ENCODE measurements at regions not wholly inside any gene's neighbourhood (a gene's known extent, or its start where the extent isn't known, plus 50 kb on each side); places are given as distances from the start of the nearest gene placed in this dataset.

DNA sequence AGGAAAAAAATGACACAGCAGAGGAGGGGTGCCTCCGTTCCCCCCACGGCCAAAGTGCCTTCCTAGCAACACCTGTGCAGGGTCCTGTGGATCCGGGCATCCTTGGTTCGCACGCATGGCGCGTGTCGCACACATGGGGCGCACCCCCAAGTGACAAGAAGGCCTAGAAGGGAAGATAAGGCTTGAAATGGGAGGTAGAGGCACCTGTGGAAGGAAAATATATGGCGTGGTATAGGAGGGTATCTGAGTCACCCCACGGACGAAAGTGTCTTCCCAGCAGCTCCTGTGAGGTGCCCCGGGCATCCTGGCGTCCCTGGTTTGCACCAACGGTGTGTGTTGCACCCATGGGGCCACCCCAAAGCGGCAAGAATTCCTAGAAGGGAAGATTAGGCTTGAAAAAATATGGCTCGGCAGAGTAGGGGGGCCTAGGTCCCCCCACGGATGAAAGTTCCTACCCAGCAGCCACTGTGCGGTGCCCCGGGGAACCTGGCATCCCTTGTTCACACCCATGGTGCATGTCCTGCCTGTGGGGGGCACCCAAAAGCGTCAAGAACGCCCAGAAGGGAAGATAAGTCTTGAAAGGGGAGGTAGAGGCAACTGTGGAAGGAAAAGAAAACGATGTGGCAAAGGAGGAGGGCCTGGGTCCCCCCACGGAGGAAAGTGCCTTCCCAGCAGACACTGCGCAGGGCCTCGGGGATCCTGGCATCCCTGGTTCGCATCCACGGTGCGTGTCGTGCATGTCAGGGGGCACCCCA, 280.0 kb downstream of the ALG10 start:
- Histone ChIP-seq H3K27ac (no peak overlapping the region), H3K4me1 (no peaks in the 10 kb centered on the region), H3K4me3 (no peak overlapping the region), H3K27me3 (peaks cover 0 to 4% of the 10 kb centered on the region in 2 donors), H3K9me3 (peaks cover 0 to 49% (median 4%) of the 10 kb centered on the region in 3 donors), H3K36me3 (no peaks in the 10 kb centered on the region)
- TF ChIP-seq, protein P1, sequence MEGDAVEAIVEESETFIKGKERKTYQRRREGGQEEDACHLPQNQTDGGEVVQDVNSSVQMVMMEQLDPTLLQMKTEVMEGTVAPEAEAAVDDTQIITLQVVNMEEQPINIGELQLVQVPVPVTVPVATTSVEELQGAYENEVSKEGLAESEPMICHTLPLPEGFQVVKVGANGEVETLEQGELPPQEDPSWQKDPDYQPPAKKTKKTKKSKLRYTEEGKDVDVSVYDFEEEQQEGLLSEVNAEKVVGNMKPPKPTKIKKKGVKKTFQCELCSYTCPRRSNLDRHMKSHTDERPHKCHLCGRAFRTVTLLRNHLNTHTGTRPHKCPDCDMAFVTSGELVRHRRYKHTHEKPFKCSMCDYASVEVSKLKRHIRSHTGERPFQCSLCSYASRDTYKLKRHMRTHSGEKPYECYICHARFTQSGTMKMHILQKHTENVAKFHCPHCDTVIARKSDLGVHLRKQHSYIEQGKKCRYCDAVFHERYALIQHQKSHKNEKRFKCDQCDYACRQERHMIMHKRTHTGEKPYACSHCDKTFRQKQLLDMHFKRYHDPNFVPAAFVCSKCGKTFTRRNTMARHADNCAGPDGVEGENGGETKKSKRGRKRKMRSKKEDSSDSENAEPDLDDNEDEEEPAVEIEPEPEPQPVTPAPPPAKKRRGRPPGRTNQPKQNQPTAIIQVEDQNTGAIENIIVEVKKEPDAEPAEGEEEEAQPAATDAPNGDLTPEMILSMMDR (IDR thresholded peaks at IDR 0.05) = no peak
- intact Hi-C loops (cut with DNase I; ENCODE audit: low total_unique reads) = no loop called here
- DNase-seq = peak in 1 of 2 donors; percentile 48

DNA sequence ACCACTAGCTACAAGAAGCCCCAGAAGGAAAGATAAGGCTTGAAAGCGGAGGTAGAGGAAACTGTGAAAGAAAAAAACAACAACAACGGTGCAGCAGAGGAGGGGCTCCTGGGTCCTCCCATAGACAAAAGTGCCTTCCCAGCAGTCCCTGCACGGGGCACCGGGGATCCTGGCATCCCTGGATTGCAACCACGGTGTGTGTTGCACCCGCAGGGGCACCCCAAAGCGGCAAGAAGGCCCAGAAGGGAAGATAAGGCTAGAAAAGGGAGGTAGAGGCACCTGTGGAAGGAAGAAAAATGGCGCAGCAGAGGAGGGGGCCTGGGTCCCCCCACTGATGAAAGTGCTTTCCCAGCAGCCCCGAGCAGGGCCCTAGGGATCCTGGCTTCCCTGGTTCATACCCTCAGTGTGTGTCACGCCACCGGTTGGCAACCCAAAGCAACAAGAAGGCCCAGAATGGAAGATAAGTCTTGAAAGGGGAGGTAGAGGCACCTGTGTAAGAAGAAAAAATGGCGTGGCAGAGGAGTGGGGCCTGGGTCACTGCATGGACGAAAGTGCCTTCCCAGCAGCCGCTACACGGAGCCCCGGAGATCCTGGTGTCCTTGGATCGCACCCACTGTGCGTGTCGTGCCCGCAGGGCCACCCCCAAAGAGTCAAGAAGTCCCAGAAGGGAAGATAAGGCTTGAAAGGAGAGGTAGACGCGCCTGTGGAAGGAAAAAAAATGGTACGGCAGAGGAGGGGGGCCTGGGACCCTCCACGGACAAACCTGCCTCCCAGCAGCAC, 281.0 kb downstream of the ALG10 start:
- no peak overlapping the region for H3K27ac ChIP-seq
- H3K36me3 ChIP-seq = no peaks in the 10 kb centered on the region
- intact Hi-C loops (cut with DNase I; ENCODE audit: low total_unique reads) = no loop called here
- TF ChIP-seq, protein P1 (IDR thresholded peaks at IDR 0.05) = no peak
- H3K9me3 ChIP-seq = peaks cover 0 to 58% (median 4%) of the 10 kb centered on the region in 3 donors
- DNase-seq = no peak
- peaks cover 0 to 4% of the 10 kb centered on the region in 2 donors for H3K27me3 ChIP-seq
- H3K4me1 ChIP-seq = no peaks in the 10 kb centered on the region
- no peak overlapping the region for H3K4me3 ChIP-seq

DNA sequence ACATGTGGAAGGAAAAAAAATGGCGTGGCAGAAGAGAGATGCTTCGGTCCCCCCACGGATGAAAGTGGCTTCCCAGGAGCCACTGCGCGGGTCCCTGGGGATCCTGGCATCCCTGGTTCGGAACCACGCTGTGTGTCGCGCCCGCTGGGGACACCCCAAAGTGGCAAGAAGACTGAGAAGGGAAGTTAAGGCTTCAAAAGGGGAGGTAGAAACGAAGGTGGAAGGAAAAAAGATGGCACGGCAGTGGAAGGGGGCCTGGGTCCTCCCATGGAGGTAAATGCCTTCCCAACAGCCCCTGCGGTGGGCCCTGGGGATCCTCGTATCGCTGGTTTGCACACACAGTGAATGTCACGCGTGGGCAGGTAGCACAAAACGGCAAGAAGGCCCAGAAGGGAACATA, 281.7 kb downstream of the ALG10 start:
- peaks cover 0 to 4% of the 10 kb centered on the region in 2 donors for H3K27me3 ChIP-seq
- DNase-seq = no peak
- H3K9me3 ChIP-seq = peaks cover 0 to 59% (median 4%) of the 10 kb centered on the region in 3 donors
- no peak overlapping the region for H3K4me3 ChIP-seq
- H3K36me3 ChIP-seq = no peaks in the 10 kb centered on the region
- H3K27ac ChIP-seq = no peak overlapping the region
- TF ChIP-seq, protein P1 (IDR thresholded peaks at IDR 0.05) = no peak
- intact Hi-C loops (cut with DNase I; ENCODE audit: low total_unique reads) = no loop called here
- no peaks in the 10 kb centered on the region for H3K4me1 ChIP-seq

DNA sequence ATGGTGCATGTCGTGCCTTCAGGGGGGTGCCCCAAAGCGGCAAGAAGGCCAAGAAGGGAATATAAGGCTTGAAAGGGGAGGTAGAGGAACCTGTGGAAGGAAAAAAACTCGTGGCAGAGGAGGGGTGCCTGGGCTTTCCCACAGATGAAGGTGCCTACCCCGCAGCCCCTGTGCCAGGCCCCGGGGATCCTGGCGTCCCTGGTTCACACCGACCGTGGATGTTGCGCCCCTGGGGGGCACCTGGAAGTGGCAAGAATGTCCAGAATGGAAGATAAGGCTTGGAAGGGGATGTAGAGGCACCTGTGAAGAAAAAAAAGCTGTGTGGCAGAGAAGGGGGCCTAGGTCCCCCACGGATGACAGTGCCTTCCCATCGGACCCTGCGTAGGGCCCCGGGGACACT, 282.2 kb downstream of the ALG10 start:
- intact Hi-C loops (cut with DNase I; ENCODE audit: low total_unique reads) = no loop called here
- peaks cover 0 to 59% (median 0%) of the 10 kb centered on the region in 3 donors for H3K9me3 ChIP-seq
- peaks cover 0 to 4% of the 10 kb centered on the region in 2 donors for H3K27me3 ChIP-seq
- no peak for DNase-seq
- no peak overlapping the region for H3K27ac ChIP-seq
- H3K4me1 ChIP-seq = no peaks in the 10 kb centered on the region
- H3K36me3 ChIP-seq = no peaks in the 10 kb centered on the region
- TF ChIP-seq, protein P1 (IDR thresholded peaks at IDR 0.05) = no peak
- H3K4me3 ChIP-seq = no peak overlapping the region

DNA sequence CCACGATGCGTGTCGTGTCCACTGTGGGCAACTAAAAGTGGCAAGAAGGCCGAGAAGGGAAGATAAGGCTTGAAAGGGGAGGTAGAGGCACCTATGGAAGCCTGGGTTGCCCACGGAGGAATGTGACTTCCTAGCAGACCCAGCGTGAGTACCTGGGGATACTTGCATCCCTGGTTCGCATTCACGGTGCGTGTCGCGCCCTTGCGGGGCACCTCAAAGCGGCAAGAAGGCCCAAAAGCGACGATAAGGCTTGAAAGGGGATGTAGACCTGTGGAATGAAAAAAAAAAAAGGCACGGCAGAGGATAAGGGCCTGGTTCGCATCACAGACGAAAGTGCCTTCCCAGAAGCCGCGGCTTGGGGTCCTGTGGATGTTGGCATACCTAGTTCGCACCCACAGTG, 282.9 kb downstream of the ALG10 start:
- H3K4me1 ChIP-seq = no peaks in the 10 kb centered on the region
- DNase-seq = no peak
- peaks cover 0 to 59% (median 0%) of the 10 kb centered on the region in 3 donors for H3K9me3 ChIP-seq
- H3K27me3 ChIP-seq = peaks cover 0 to under 1% of the 10 kb centered on the region in 2 donors
- TF ChIP-seq, protein P1 (IDR thresholded peaks at IDR 0.05) = no peak
- H3K27ac ChIP-seq = no peak overlapping the region
- no peak overlapping the region for H3K4me3 ChIP-seq
- intact Hi-C loops (cut with DNase I; ENCODE audit: low total_unique reads) = no loop called here
- no peaks in the 10 kb centered on the region for H3K36me3 ChIP-seq

Measured in tibial artery (tissue), 4 donors.